ENCODE measurements at regions not wholly inside any gene's neighbourhood (a gene's known extent, or its start where the extent isn't known, plus 50 kb on each side); places are given as distances from the start of the nearest gene placed in this dataset.

DNA sequence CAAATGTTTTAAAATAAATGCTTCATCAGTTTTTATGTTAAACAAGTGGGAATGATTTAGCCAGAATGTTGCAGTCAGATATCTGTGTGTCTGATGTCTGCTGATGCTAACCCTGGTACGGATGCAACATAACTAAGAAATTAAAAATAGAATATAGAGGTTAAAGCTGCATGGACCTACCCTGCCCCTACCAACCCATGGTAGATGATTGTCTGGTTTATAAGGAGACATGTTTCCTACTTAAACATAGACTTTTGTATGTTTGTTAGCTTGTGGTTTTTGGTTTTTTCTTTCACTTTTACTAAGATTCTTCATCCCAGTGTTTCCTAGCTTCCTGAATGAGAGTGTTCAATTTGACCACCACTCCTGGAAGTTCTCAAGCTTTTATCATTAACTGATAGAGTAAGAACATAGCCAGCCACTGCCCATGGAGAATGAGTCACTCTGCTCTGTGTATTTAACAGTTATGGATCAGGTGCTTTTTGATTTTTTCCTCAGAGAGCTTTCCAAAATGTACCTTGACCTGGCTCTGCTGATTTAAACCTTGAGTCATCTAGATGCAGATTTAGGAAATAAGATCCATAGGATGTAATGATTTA lies 70.7 kb upstream of the VEPH1 start:
- no peak for DNase-seq

DNA sequence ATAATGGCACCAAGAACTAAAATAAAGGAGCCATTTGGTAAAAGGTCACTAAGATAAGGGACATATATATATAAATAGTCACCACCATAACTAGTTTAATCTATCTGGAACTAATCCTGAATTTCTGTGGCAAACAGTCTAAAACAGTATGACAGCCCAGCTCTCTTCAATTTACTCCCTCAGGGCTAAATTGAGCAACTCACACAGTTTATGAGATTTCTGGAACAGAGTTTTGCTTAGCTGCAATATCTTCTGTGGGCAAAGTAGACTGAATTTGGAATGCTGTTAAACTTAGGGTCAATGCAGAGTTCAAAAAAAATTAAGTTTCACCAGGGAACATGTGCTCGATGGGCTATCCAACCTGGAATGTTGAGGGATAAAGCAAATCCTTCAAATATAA lies 70.1 kb upstream of the VEPH1 start:
- no peak for DNase-seq

DNA sequence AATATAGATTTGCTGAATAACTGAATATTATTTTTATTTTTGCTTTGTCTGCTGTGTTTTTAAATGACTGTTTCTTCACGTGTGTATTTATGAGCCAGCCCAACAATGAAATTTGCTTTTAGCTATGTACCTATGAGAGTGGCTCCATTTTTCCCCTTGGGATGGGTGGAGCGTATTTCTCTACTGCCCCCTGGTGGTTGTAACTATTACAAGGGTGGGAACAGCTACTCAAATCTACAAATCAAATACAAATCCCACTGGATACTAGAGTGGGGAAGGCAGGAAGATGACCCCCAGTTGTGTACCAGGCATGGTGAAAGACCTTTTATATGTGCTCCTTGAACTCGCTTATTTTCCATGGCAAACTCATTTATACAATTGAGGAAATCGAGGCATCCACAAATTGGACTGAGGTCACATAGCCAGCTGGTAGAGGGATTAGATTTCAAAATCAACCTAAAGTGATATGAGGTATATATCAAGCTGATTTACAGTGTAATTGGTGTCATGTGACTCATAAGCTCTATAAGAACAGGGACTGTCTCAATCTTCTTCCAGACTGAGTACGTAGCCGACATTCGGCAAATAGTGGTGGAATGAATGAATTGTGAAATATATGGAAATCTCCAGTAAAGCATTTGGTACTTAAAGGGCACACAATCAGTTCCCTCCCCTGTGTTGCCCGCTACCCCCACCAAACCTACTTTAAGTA lies 69.5 kb upstream of the VEPH1 start:
- peak; percentile 29 for DNase-seq

DNA sequence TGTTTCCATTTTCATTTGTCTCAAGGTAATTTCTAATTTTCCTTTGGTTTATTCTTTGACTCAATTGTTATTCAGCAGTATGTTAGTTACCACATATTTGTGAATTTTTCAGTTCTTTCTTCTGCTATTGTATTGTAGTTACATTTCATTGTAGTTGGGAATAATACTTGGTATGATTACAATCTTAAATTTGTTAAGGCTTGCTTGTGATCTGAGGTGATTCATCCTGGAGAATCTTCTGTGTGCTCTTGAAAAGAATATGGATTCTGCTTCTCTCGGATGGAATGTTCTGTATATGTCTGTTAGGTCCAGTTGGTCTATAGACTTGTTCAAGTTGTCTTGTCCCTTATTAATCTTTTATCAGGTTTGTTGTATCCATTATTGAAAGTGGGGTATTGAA lies 63.4 kb upstream of the VEPH1 start:
- DNase-seq, result no peak

DNA sequence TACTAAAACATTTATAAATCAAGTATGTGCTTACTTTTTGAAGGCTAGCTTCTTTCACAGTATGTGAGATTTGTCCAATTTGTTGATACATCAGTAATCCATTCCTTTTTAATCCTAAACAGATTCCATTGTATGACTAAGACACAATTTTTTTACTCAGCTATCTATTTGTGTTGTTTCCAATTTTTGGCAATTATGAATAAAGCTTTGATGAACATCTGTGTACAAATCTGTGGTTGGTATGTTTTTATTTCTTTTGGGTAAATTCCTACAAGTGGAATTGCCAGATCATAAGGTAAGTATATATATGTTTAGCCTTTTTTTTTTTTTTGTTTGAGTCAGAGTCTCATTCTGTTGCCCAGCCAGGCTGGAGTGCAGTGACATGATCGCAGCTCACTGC lies 56.2 kb upstream of the VEPH1 start:
- DNase-seq, result no peak

Data from NCI-H2227 treated with DMSO at 0.1 percent for 48 hours (cell line).